Neural crest cell (in vitro differentiated cells): ENCODE measurements at regions not wholly inside any gene's neighbourhood (a gene's known extent, or its start where the extent isn't known, plus 50 kb on each side); places are given as distances from the start of the nearest gene placed in this dataset.

Experiments used
- DNase-seq: peaks from one replicate; pipeline ENCODE4 v3.0.0; 2021; ENCODE audit warnings: low read depth, mixed read lengths, low spot score
- H3K27ac Mint-ChIP-seq: one replicate; pipeline ENCODE4 v1.8.0; 2021; ENCODE audit warnings: mild to moderate bottlenecking, mixed read lengths; ENCODE audit not compliant: unreplicated experiment
- H3K27me3 Mint-ChIP-seq: 2 replicates; pipeline ENCODE4 v1.8.0; 2021; ENCODE audit warnings: low read depth, mild to moderate bottlenecking, mixed read lengths
- H3K36me3 Mint-ChIP-seq: 2 replicates; pipeline ENCODE4 v1.8.0; 2021; ENCODE audit warnings: low read depth, mild to moderate bottlenecking, mixed read lengths
- H3K4me1 Mint-ChIP-seq: 2 replicates; pipeline ENCODE4 v1.8.0; 2021; ENCODE audit warnings: mixed read lengths
- H3K4me3 Mint-ChIP-seq: one replicate; pipeline ENCODE4 v1.8.0; 2021; ENCODE audit warnings: mild to moderate bottlenecking, mixed read lengths
- H3K9me3 Mint-ChIP-seq: 2 replicates; pipeline ENCODE4 v1.8.0; 2021; ENCODE audit warnings: mixed read lengths
- CTCF ChIP-seq: fragments of 200-600 bp; sonication (generic); conservative IDR thresholded peaks from 2 replicates; pipeline ENCODE4 v1.5.0; 2021; ENCODE audit warnings: antibody characterized with exemption, mild to moderate bottlenecking

DNA sequence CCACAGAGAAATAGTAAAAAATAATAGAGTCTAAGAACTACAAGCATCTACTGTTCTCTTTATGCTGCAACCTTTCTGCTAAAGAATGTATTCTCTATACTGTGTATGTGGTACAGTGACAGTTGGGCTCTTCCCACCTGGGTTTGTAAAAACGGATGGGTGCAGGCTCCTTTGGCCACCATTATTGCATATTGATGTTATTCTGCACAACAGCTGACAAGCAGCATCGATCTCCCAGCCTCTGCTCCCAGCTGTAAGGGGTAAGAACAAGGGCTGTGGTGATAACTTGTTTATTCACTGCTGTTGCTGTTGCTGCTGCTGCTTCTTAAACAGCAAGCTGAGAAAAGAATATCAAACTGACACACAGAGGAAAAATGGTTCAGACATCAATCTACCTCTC, 56.1 kb downstream of the KCNRG start:
- H3K4me3 Mint-ChIP-seq = no peak overlapping the region
- DNase-seq = no peak
- no peak for TF ChIP-seq CTCF
- peaks cover 8% of the 10 kb centered on the region for H3K36me3 Mint-ChIP-seq
- no peak overlapping the region for H3K27ac Mint-ChIP-seq
- no peaks in the 10 kb centered on the region for H3K27me3 Mint-ChIP-seq
- peaks cover 13% of the 10 kb centered on the region for H3K4me1 Mint-ChIP-seq
- H3K9me3 Mint-ChIP-seq = no peaks in the 10 kb centered on the region

- no peak for TF ChIP-seq CTCF
- Mint-ChIP-seq H3K27ac (no peak overlapping the region), H3K9me3 (no peaks in the 10 kb centered on the region), H3K36me3 (peaks cover 5% of the 10 kb centered on the region), H3K4me3 (no peak overlapping the region), H3K27me3 (no peaks in the 10 kb centered on the region), H3K4me1 (peaks cover 20% of the 10 kb centered on the region)
- no peak for DNase-seq
Measured at GRCh38 chr13:50072676-50073075, 57.4 kb downstream of the KCNRG start.

- Mint-ChIP-seq H3K4me3 (no peak overlapping the region), H3K9me3 (no peaks in the 10 kb centered on the region), H3K36me3 (peaks cover 2% of the 10 kb centered on the region), H3K27ac (no peak overlapping the region), H3K27me3 (no peaks in the 10 kb centered on the region), H3K4me1 (peaks cover 26% of the 10 kb centered on the region)
- TF ChIP-seq CTCF = no peak
- no peak for DNase-seq
Measured at GRCh38 chr13:50073340-50073739, 58.1 kb downstream of the KCNRG start.

DNA sequence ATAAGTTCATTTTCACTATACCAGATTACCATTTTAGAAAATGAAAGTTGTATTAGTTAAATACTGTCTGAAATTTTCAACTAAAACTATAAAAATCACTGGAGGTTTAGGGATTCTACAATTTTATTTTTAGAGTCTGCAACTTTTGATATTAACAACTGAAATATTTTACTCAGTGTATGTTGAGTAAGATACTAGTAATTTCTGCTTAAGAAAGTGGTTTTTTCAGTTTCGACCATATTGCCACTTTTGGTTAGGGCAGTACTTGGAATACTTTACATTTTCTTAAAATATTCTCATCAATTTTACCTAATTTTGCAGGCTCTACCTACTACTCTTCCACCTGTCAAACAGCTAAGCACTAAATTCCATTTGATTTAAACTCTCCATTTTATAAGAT, 59.6 kb downstream of the KCNRG start:
- TF ChIP-seq CTCF = no peak
- Mint-ChIP-seq H3K9me3 (no peaks in the 10 kb centered on the region), H3K4me1 (peaks cover 38% of the 10 kb centered on the region), H3K4me3 (no peak overlapping the region), H3K27me3 (no peaks in the 10 kb centered on the region), H3K27ac (no peak overlapping the region), H3K36me3 (no peaks in the 10 kb centered on the region)
- DNase-seq = no peak

DNA sequence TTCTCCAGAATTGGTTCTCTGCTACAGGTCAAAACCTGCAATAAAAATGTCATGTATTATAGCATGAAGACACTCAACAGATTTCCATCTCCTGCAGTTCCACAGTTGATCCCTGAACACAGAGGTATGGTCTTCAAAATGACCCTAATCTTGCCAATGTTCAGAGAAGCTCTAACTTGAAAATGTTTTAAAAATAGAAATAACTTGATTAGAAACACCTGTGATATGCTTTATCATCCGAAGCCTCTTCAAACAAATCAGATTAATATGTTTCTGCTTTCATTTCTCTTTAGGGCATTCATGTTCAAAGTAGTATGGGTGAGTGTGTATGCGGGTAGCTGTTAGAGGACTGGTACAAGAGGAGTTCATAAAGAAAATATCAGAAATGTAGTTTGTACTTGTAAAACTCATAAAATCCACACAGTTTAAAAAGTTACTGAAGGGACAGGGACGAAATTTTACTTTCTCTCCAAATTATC, 60.4 kb downstream of the KCNRG start:
- H3K36me3 Mint-ChIP-seq = no peaks in the 10 kb centered on the region
- H3K4me1 Mint-ChIP-seq = peaks cover 44% of the 10 kb centered on the region
- no peaks in the 10 kb centered on the region for H3K27me3 Mint-ChIP-seq
- no peak overlapping the region for H3K27ac Mint-ChIP-seq
- TF ChIP-seq CTCF = no peak
- H3K4me3 Mint-ChIP-seq = peak overlapping the region; percentile 27
- H3K9me3 Mint-ChIP-seq = no peaks in the 10 kb centered on the region
- DNase-seq = no peak

DNA sequence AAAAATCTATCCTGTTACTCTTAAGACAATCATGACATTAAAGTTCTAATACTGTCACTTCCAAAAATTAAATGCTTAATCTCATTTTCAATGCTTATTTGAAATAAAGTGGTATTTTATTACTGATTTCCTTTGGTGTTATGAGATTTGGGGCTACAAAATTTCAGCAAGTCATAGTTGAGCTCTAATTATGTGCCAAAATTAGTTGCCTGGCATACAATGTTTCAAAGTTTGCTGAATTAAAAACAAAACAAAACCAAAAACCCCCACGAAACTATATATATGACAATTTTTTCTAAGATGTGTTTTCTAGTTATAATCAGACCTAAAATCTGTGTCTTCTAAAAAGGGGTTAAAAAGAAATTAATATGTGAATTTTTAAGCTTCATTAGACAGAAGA, 62.2 kb downstream of the KCNRG start:
- DNase-seq = no peak
- TF ChIP-seq CTCF = no peak
- Mint-ChIP-seq H3K4me3 (no peak overlapping the region), H3K27me3 (no peaks in the 10 kb centered on the region), H3K9me3 (no peaks in the 10 kb centered on the region), H3K27ac (no peak overlapping the region), H3K4me1 (peaks cover 40% of the 10 kb centered on the region), H3K36me3 (peaks cover 3% of the 10 kb centered on the region)
